DND-41 (cell line): ENCODE measurements at regions not wholly inside any gene's neighbourhood (a gene's known extent, or its start where the extent isn't known, plus 50 kb on each side); places are given as distances from the start of the nearest gene placed in this dataset.

Experiments used
- CTCF ChIP-seq: IDR thresholded peaks from 2 replicates; pipeline ENCODE4 v1.5.1; 2012; ENCODE audit warnings: borderline replicate concordance, low read length, moderate library complexity, mild to moderate bottlenecking; ENCODE audit not compliant: poor library complexity, severe bottlenecking; ENCODE audit errors: extremely low read depth
- EZH2 ChIP-seq: IDR thresholded peaks from 3 replicates; pipeline ENCODE4 v1.6.1; 2012; ENCODE audit warnings: borderline replicate concordance, low read depth, mild to moderate bottlenecking, moderate library complexity, low read length, inconsistent platforms; ENCODE audit not compliant: severe bottlenecking

- TF ChIP-seq CTCF (no peak), EZH2 (no peak)
These were observed 173.7 kb downstream of the TFAP2C start for GRCh38 chr20:56802805-56803204.
